K562 (cell line): ENCODE measurements at regions not wholly inside any gene's neighbourhood (a gene's known extent, or its start where the extent isn't known, plus 50 kb on each side); places are given as distances from the start of the nearest gene placed in this dataset.
A peak's percentile ranks its signal among the peaks of the same experiment; 100 is the strongest.

Source experiments
- ATF3 ChIP-seq, 2 experiments: fragments of 450-650 bp in 1 of 2; sonication (generic) in 1 of 2; formaldehyde crosslinking in 1 of 2; IDR thresholded peaks in 1 of 2; conservative IDR thresholded peaks in 1 of 2; 2 replicates each; pipeline versions ENCODE4 v1.6.1 to v1.8.1; 2016 to 2023; ENCODE audit warnings: mild to moderate bottlenecking in 2 of 2, moderate library complexity in 2 of 2, inconsistent platforms in 1 of 2, missing genetic modification reagents in 1 of 2
- CEBPZ ChIP-seq: fragments of 150-350 bp; IDR thresholded peaks from 2 replicates; pipeline ENCODE4 v1.6.1; 2014; ENCODE audit warnings: low read depth, mild to moderate bottlenecking, low read length, borderline replicate concordance
- CREM ChIP-seq: IDR thresholded peaks from 2 replicates; pipeline ENCODE4 v1.6.1; 2014; ENCODE audit warnings: antibody characterized with exemption, low read depth
- ETV5 ChIP-seq: sonication (generic); formaldehyde crosslinking; IDR thresholded peaks from 2 replicates; pipeline ENCODE4 v1.4.0; 2020; ENCODE audit warnings: low read depth, mild to moderate bottlenecking, missing genetic modification reagents
- FOXM1 ChIP-seq, 2 experiments: fragments of 450-650 bp in 1 of 2; sonication (generic) in 1 of 2; formaldehyde crosslinking in 1 of 2; IDR thresholded peaks; 2 replicates each; pipeline versions ENCODE4 v1.6.1 to v1.9.0; 2017 to 2022; ENCODE audit warnings: low read depth in 2 of 2, mild to moderate bottlenecking in 2 of 2, missing genetic modification reagents in 1 of 2, moderate library complexity in 1 of 2
- GABPB1 ChIP-seq: sonication (generic); formaldehyde crosslinking; IDR thresholded peaks from 2 replicates; pipeline ENCODE4 v1.8.0; 2022; ENCODE audit warnings: mild to moderate bottlenecking, missing genetic modification reagents
- GTF2B ChIP-seq: IDR thresholded peaks from 2 replicates; pipeline ENCODE4 v1.6.1; 2011; ENCODE audit not compliant: insufficient read length; ENCODE audit errors: extremely low read depth
- GTF2E2 ChIP-seq: fragments of 200-800 bp; sonication (Bioruptor generic); IDR thresholded peaks from 2 replicates; pipeline ENCODE4 v1.6.1; 2016; ENCODE audit warnings: missing genetic modification characterization, missing compliant biosample characterization
- HBP1 ChIP-seq: fragments of 450-650 bp; formaldehyde crosslinking; IDR thresholded peaks from 2 replicates; pipeline ENCODE4 v1.4.0; 2022; ENCODE audit warnings: missing genetic modification characterization
- ILK ChIP-seq: fragments of 450-650 bp; IDR thresholded peaks from 2 replicates; pipeline ENCODE4 v1.6.1; 2016; ENCODE audit warnings: missing genetic modification characterization, low read depth, mild to moderate bottlenecking, missing compliant biosample characterization, moderate library complexity, borderline replicate concordance
- MAFF ChIP-seq: IDR thresholded peaks from 2 replicates; pipeline ENCODE4 v1.6.1; 2012; ENCODE audit warnings: low read length, improper control_type of control experiment
- MAFG ChIP-seq: fragments of 450-650 bp; conservative IDR thresholded peaks from 2 replicates; pipeline ENCODE4 v1.6.1; 2016; ENCODE audit warnings: missing genetic modification characterization, missing compliant biosample characterization
- MECOM ChIP-seq: fragments of 250-450 bp; sonication (Bioruptor Pico); IDR thresholded peaks from 2 replicates; pipeline ENCODE4 v1.8.0; 2022; ENCODE audit warnings: inconsistent platforms
- NCOA6 ChIP-seq: fragments of 450-650 bp; IDR thresholded peaks from 2 replicates; pipeline ENCODE4 v1.6.1; 2017; ENCODE audit warnings: mild to moderate bottlenecking
- NFIC ChIP-seq: fragments of 450-650 bp; IDR thresholded peaks from 2 replicates; pipeline ENCODE4 v1.6.1; 2017; ENCODE audit warnings: mild to moderate bottlenecking, inconsistent platforms
- RFX7 ChIP-seq: fragments of 250-450 bp; sonication (Bioruptor Pico); IDR thresholded peaks from 2 replicates; pipeline ENCODE4 v1.5.1; 2021; ENCODE audit warnings: mild to moderate bottlenecking
- THAP7 ChIP-seq: fragments of 250-450 bp; sonication (Bioruptor Pico); IDR thresholded peaks from 2 replicates; pipeline ENCODE4 v1.5.0; 2021
- ZBTB17 ChIP-seq: fragments of 450-650 bp; formaldehyde crosslinking; IDR thresholded peaks from 2 replicates; pipeline ENCODE4 v1.4.0; 2020; ENCODE audit warnings: mild to moderate bottlenecking
- ZNF239 ChIP-seq: fragments of 250-450 bp; sonication (Bioruptor Pico); IDR thresholded peaks from 2 replicates; pipeline ENCODE4 v1.4.0; 2020; ENCODE audit warnings: mild to moderate bottlenecking
- ZNF766 ChIP-seq: fragments of 200-800 bp; sonication (Bioruptor generic); conservative IDR thresholded peaks from 2 replicates; pipeline ENCODE4 v1.6.1; 2016; ENCODE audit warnings: missing genetic modification characterization, missing compliant biosample characterization
- ZSCAN32 ChIP-seq: fragments of 450-650 bp; formaldehyde crosslinking; IDR thresholded peaks from 2 replicates; pipeline ENCODE4 v1.4.0; 2020; ENCODE audit warnings: mild to moderate bottlenecking, moderate library complexity

- TF ChIP-seq RFX7 (no peak), ILK (tag) (no peak), HBP1 (CRISPR knock-in tag) (no peak), ATF3 (IDR thresholded peaks at IDR 0.05) (peak; percentile 52; the same call in 1 of the 2 replicates), ATF3 (CRISPR knock-in tag; conservative IDR thresholded peaks at IDR 0.05) (no peak), MAFF (no peak), CEBPZ (no peak), CREM (0 out of 2 replicates have a peak, but pooled peaks have one; percentile 8), GTF2E2 (peak; percentile 56; the same call in 1 of the 2 replicates), NFIC (no peak), ZNF239 (no peak), MAFG (tag) (no peak), GTF2B (no peak), FOXM1 (IDR thresholded peaks at IDR 0.05; ENCODE audit: low read depth) (no peak), FOXM1 (CRISPR knock-in tag; IDR thresholded peaks at IDR 0.05; ENCODE audit: low read depth) (no peak), NCOA6 (no peak), MECOM (CRISPR knock-in tag) (peak; percentile 25; the same call in 1 of the 2 replicates), ZBTB17 (CRISPR knock-in tag) (0 out of 2 replicates have a peak, but pooled peaks have one; percentile 41), ZNF766 (CRISPR knock-in tag) (peak; percentile 79), GABPB1 (CRISPR knock-in tag) (peak; percentile 30; the same call in 1 of the 2 replicates), THAP7 (CRISPR knock-in tag) (no peak), ETV5 (no peak), ZSCAN32 (CRISPR knock-in tag) (no peak)
Observed at GRCh38 chr7:106552645-106553445, 108.1 kb downstream of the CCDC71L start (continued).
